Gastrocnemius medialis (tissue), 4 donors: ENCODE measurements at regions not wholly inside any gene's neighbourhood (a gene's known extent, or its start where the extent isn't known, plus 50 kb on each side); places are given as distances from the start of the nearest gene placed in this dataset.
"Not testable (repeated sequence)": the region's sequence is repeated elsewhere in the genome, so short reads cannot be mapped to it uniquely, and the experiment has no call there.

Experiments
- ATAC-seq, 2 donors: fragments of 150-250 bp; one replicate each; pipeline ENCODE4 v1.9.1; 2016
- DNase-seq, 2 donors: peaks; one replicate each; pipeline ENCODE4 v3.0.0-alpha.2; 2019
- H3K27ac ChIP-seq, 4 donors: fragments of 200-600 bp; sonication (generic); 1 replicate in 1 of 4; 2 replicates in 3 of 4; pipeline ENCODE4 v1.5.1; 2016 to 2018; ENCODE audit warnings: mild to moderate bottlenecking in 2 of 4, moderate library complexity in 1 of 4
- H3K27me3 ChIP-seq, 3 donors: fragments of 200-600 bp; sonication (generic) in 2 of 3; 1 replicate in 1 of 3; 2 replicates in 2 of 3; pipeline versions ENCODE4 v1.5.1 to v1.6.0; 2016 to 2019; ENCODE audit warnings: mild to moderate bottlenecking in 1 of 3, moderate library complexity in 1 of 3
- H3K36me3 ChIP-seq, 2 donors: fragments of 200-600 bp; sonication (generic) in 1 of 2; one replicate each; pipeline ENCODE4 v1.5.1; 2017 to 2018
- H3K4me1 ChIP-seq, 2 donors: fragments of 200-600 bp; sonication (generic) in 1 of 2; one replicate each; pipeline ENCODE4 v1.5.1; 2016 to 2017; ENCODE audit warnings: mild to moderate bottlenecking in 2 of 2
- H3K4me3 ChIP-seq, 4 donors: fragments of 200-600 bp; sonication (generic) in 3 of 4; 1 replicate in 1 of 4; 2 replicates in 3 of 4; pipeline ENCODE4 v1.5.1; 2016 to 2019; ENCODE audit warnings: mild to moderate bottlenecking in 2 of 4
- H3K9me3 ChIP-seq, 3 donors: fragments of 200-600 bp; sonication (generic) in 2 of 3; 1 replicate in 1 of 3; 2 replicates in 2 of 3; pipeline ENCODE4 v1.5.1; 2016 to 2019
- CTCF ChIP-seq, 5 experiments: fragments of 450-650 bp in 3 of 5; fragments of 200-600 bp in 2 of 5; sonication (generic) in 2 of 5; IDR thresholded peaks in 4 of 5; conservative IDR thresholded peaks in 1 of 5; 1 replicate in 4 of 5; 2 replicates in 1 of 5; pipeline ENCODE4 v1.5.1; 2016 to 2019; ENCODE audit warnings: antibody characterized with exemption in 5 of 5, mild to moderate bottlenecking in 3 of 5, moderate library complexity in 3 of 5
- POLR2A ChIP-seq, 2 donors: fragments of 450-650 bp; IDR thresholded peaks; one replicate each; pipeline ENCODE4 v1.6.1; 2017; ENCODE audit warnings: antibody characterized with exemption in 2 of 2, mild to moderate bottlenecking in 2 of 2, moderate library complexity in 2 of 2
- in situ Hi-C, 4 donors: fragments of 200-750 bp; cut with MboI; loops; one replicate each; pipeline versions ENCODE4 v1.15.0 to v1.8.0; 2017; ENCODE audit warnings: low sequenced_read_pairs in 4 of 4
- intact Hi-C: fragments of 100-400 bp; cut with DNase I; formaldehyde crosslinking; loops from one replicate; pipeline ENCODE4 v1.15.1; 2023; ENCODE audit warnings: low total_unique reads

GRCh38 chr7:81870608-81871007, 100.8 kb upstream of the HGF start:
- Histone ChIP-seq H3K27me3 (no peaks in the 10 kb centered on the region), H3K4me3 (no peak overlapping the region), H3K36me3 (no peaks in the 10 kb centered on the region), H3K9me3 (no peaks in the 10 kb centered on the region), H3K27ac (no peak overlapping the region), H3K4me1 (no peaks in the 10 kb centered on the region)
- DNase-seq (no peak), ATAC-seq (no peak)
- in situ Hi-C loops (no loop called here), intact Hi-C loops (no loop called here)
- TF ChIP-seq CTCF (IDR thresholded peaks at IDR 0.05 in 4 of 5, conservative IDR thresholded peaks at IDR 0.05 in 1 of 5) (no peak), POLR2A (IDR thresholded peaks at IDR 0.05) (no peak)

GRCh38 chr7:81869670-81870069, 99.8 kb upstream of the HGF start:
- no peaks in the 10 kb centered on the region for H3K36me3 ChIP-seq
- DNase-seq: no peak
- no peaks in the 10 kb centered on the region for H3K9me3 ChIP-seq
- no peaks in the 10 kb centered on the region for H3K4me1 ChIP-seq
- H3K27ac ChIP-seq: no peak overlapping the region
- no peak overlapping the region for H3K4me3 ChIP-seq
- in situ Hi-C loops: no loop called here
- ATAC-seq: no peak
- no peaks in the 10 kb centered on the region for H3K27me3 ChIP-seq
- intact Hi-C loops: no loop called here
- TF ChIP-seq CTCF (IDR thresholded peaks at IDR 0.05 in 4 of 5, conservative IDR thresholded peaks at IDR 0.05 in 1 of 5): no peak
- no peak for TF ChIP-seq POLR2A (IDR thresholded peaks at IDR 0.05)

- intact Hi-C loops (no loop called here), in situ Hi-C loops (no loop called here)
- Histone ChIP-seq H3K27me3 (no peaks in the 10 kb centered on the region), H3K27ac (no peak overlapping the region), H3K4me3 (no peak overlapping the region), H3K36me3 (no peaks in the 10 kb centered on the region), H3K4me1 (no peaks in the 10 kb centered on the region), H3K9me3 (no peaks in the 10 kb centered on the region)
- ATAC-seq (no peak), DNase-seq (no peak)
- no peak for TF ChIP-seq CTCF (IDR thresholded peaks at IDR 0.05 in 4 of 5, conservative IDR thresholded peaks at IDR 0.05 in 1 of 5)
- TF ChIP-seq POLR2A (IDR thresholded peaks at IDR 0.05): no peak
Measured at GRCh38 chr7:81865754-81866153, 95.9 kb upstream of the HGF start.

GRCh38 chr7:81859433-81859832, 89.6 kb upstream of the HGF start:
- no peak for DNase-seq

DNA sequence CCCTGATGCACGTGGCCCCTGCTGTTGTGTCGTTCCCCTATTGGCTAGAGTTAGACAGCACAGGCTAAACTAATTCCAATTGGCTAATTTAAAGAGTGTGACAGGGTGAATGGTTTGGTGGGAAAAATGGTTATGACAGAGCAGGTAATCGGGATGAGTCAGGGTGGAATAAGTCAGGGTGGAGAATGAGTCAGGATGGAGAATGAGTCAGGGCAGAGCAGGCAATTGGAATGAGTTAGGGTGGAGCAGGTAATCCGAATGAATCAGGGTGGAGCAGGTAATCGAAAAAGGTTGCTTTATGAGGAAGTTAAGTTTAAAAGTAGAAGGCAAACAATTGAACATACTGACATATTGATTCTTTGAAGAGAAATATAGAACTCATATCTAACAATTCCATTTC, 89.0 kb upstream of the HGF start:
- ATAC-seq, intact Hi-C loops, DNase-seq, in situ Hi-C loops, H3K9me3 ChIP-seq, H3K27me3 ChIP-seq, H3K4me1 ChIP-seq, H3K27ac ChIP-seq, H3K36me3 ChIP-seq, H3K4me3 ChIP-seq: not testable (repeated sequence)

More at GRCh38 chr7:81859433-81859832, 89.6 kb upstream of the HGF start:
- Histone ChIP-seq H3K4me1 (no peaks in the 10 kb centered on the region), H3K9me3 (no peaks in the 10 kb centered on the region), H3K27ac (no peak overlapping the region), H3K27me3 (no peaks in the 10 kb centered on the region), H3K36me3 (no peaks in the 10 kb centered on the region), H3K4me3 (no peak overlapping the region)
- no peak for ATAC-seq
- in situ Hi-C loops (no loop called here), intact Hi-C loops (no loop called here)
- TF ChIP-seq CTCF (IDR thresholded peaks at IDR 0.05 in 4 of 5, conservative IDR thresholded peaks at IDR 0.05 in 1 of 5): no peak
- TF ChIP-seq POLR2A (IDR thresholded peaks at IDR 0.05): no peak
